B cell (primary cell): ENCODE measurements at regions not wholly inside any gene's neighbourhood (a gene's known extent, or its start where the extent isn't known, plus 50 kb on each side); places are given as distances from the start of the nearest gene placed in this dataset.

Experiments
- ATAC-seq: fragments of 200-7000 bp; cut with Tn5 transposase; one replicate; pipeline ENCODE4 v1.10.0; 2021; ENCODE audit warnings: low read depth, mild to moderate bottlenecking, moderate number of reproducible peaks, moderate library complexity
- CTCF ChIA-PET: fragments of 350-600 bp; sonication (Branson Sonifier 250); formaldehyde crosslinking; loops from one replicate; lab custom pipeline; 2021; ENCODE audit warnings: antibody characterized with exemption, inconsistent platforms; lab: Charles Lee
- POLR2A ChIA-PET: fragments of 350-600 bp; sonication (Branson Sonifier 250); formaldehyde crosslinking; loops from one replicate; lab custom pipeline; 2021; ENCODE audit warnings: antibody characterized with exemption; lab: Charles Lee
- DNase-seq: peaks from one replicate; pipeline ENCODE4 v3.0.0; 2013
- H2AFZ ChIP-seq: 2 replicates; pipeline ENCODE4 v1.6.1; 2012; ENCODE audit warnings: mild to moderate bottlenecking, low read depth, low read length; ENCODE audit not compliant: insufficient read depth, poor library complexity, severe bottlenecking
- H3K27ac ChIP-seq, 2 donors: 1 replicate in 1 of 2; 2 replicates in 1 of 2; pipeline ENCODE4 v1.5.1; 2012 to 2013; ENCODE audit warnings: low read length in 2 of 2, mild to moderate bottlenecking in 2 of 2, moderate library complexity in 1 of 2
- H3K27me3 ChIP-seq, 4 experiments: fragments of 200-600 bp in 1 of 4; sonication (generic) in 1 of 4; replicated peaks in 1 of 4; 1 replicate in 2 of 4; 2 replicates in 2 of 4; pipeline versions ENCODE4 v1.6.1 to v1.7.0; 2013 to 2016; ENCODE audit warnings: low read length in 3 of 4, mild to moderate bottlenecking in 2 of 4, mixed read lengths in 1 of 4, moderate library complexity in 1 of 4; ENCODE audit not compliant: insufficient read depth in 4 of 4, control insufficient read depth in 3 of 4; ENCODE audit errors: control extremely low read depth in 1 of 4
- H3K36me3 ChIP-seq, 2 experiments: replicated peaks in 1 of 2; 1 replicate in 1 of 2; 2 replicates in 1 of 2; pipeline versions ENCODE4 v1.6.1 to v1.7.1; 2013; ENCODE audit warnings: low read length in 1 of 2; ENCODE audit not compliant: insufficient read depth in 2 of 2, control insufficient read depth in 1 of 2; ENCODE audit errors: control extremely low read depth in 1 of 2, extremely low read depth in 1 of 2
- H3K4me1 ChIP-seq, 2 donors: fragments of 200-600 bp in 1 of 2; sonication (generic) in 1 of 2; 1 replicate in 1 of 2; 2 replicates in 1 of 2; pipeline versions ENCODE4 v1.5.1 to v1.6.1; 2013 to 2017; ENCODE audit warnings: low read length in 2 of 2; ENCODE audit not compliant: control insufficient read depth in 2 of 2, insufficient read depth in 2 of 2
- H3K4me2 ChIP-seq: replicated peaks from 2 replicates; pipeline ENCODE3; 2012; ENCODE audit warnings: mild to moderate bottlenecking, low read depth, low read length; ENCODE audit not compliant: poor library complexity, severe bottlenecking
- H3K4me3 ChIP-seq, 5 experiments: fragments of 200-600 bp in 1 of 5; sonication (generic) in 1 of 5; 1 replicate in 3 of 5; 2 replicates in 2 of 5; pipeline versions ENCODE4 v1.5.1 to v1.7.0; 2011 to 2016; ENCODE audit warnings: low read length in 4 of 5, mild to moderate bottlenecking in 4 of 5, low read depth in 2 of 5, control low read depth in 1 of 5, moderate library complexity in 1 of 5; ENCODE audit not compliant: insufficient read depth in 1 of 5; ENCODE audit errors: control extremely low read depth in 1 of 5, extremely low read depth in 1 of 5
- H3K79me2 ChIP-seq: fragments of 200-600 bp; sonication (generic); one replicate; pipeline ENCODE4 v1.6.0; 2016; ENCODE audit warnings: low read length; ENCODE audit not compliant: control insufficient read depth, insufficient read depth
- H3K9ac ChIP-seq: fragments of 200-600 bp; sonication (generic); 2 replicates; pipeline ENCODE4 v1.6.1; 2017; ENCODE audit warnings: mild to moderate bottlenecking, low read length, moderate library complexity
- H3K9me3 ChIP-seq, 3 donors: one replicate each; pipeline versions ENCODE4 v1.6.1 to v1.7.1; 2013; ENCODE audit warnings: low read length in 2 of 3; ENCODE audit not compliant: control insufficient read depth in 2 of 3, insufficient read depth in 1 of 3; ENCODE audit errors: control extremely low read depth in 1 of 3
- H4K20me1 ChIP-seq: 2 replicates; pipeline ENCODE4 v1.6.0; 2012; ENCODE audit warnings: mild to moderate bottlenecking, low read length; ENCODE audit not compliant: insufficient read depth, control insufficient read depth, poor library complexity, severe bottlenecking
- H3K27ac Mint-ChIP-seq: one replicate; pipeline ENCODE4 v1.8.0; 2021; ENCODE audit warnings: mixed read lengths
- H3K27me3 Mint-ChIP-seq: one replicate; pipeline ENCODE4 v1.8.0; 2021; ENCODE audit warnings: mixed read lengths
- H3K4me1 Mint-ChIP-seq: one replicate; pipeline ENCODE4 v1.8.0; 2021; ENCODE audit warnings: mixed read lengths
- H3K4me3 Mint-ChIP-seq: one replicate; pipeline ENCODE4 v1.8.0; 2021; ENCODE audit warnings: mixed read lengths
- H3K9me3 Mint-ChIP-seq: one replicate; pipeline ENCODE4 v1.8.0; 2022; ENCODE audit warnings: mixed read lengths; ENCODE audit not compliant: insufficient read depth
- EZH2 ChIP-seq: IDR thresholded peaks from 2 replicates; pipeline ENCODE4 v1.6.1; 2012; ENCODE audit warnings: borderline replicate concordance, low read depth, mild to moderate bottlenecking, moderate library complexity, low read length; ENCODE audit not compliant: insufficient read depth, poor library complexity, severe bottlenecking
- WGBS: methylation state at CpG from one replicate; pipeline ENCODE4 v1.1.5; 2013; ENCODE audit warnings: missing lambda C conversion rate; ENCODE audit not compliant: insufficient coverage; 5-methylcytosine and 5-hydroxymethylcytosine counted together
- intact Hi-C: fragments of 100-400 bp; cut with micrococcal nuclease; formaldehyde crosslinking; loops from one replicate; pipeline ENCODE4 v1.10.0; 2022
- TF ChIP-seq, protein P1 (sequence below): fragments of 200-600 bp; IDR thresholded peaks from one replicate; pipeline ENCODE4 v1.8.0; 2022; ENCODE audit warnings: antibody characterized with exemption, mild to moderate bottlenecking

DNA sequence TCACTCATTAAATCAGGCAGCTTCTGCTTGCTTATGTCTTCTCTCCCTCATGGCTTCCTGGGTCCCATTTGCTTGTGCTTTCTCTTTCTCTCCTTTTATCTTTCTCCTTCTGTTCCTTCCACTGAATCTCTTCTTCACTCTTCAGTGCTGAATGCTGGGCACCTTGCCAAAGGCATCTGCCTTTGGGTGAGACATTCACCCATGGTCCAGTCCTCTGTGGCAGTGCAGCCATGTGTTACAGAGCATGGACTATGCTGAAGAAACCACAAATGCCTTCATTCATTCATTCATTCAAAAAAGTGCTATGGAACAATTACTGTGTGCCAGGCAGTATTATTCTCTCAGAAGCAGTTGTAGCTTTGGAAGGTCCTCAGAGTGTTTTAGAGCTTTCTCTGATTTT is 344.4 kb upstream of the STXBP6 start:
- no peak for TF ChIP-seq EZH2
- TF ChIP-seq, protein P1, sequence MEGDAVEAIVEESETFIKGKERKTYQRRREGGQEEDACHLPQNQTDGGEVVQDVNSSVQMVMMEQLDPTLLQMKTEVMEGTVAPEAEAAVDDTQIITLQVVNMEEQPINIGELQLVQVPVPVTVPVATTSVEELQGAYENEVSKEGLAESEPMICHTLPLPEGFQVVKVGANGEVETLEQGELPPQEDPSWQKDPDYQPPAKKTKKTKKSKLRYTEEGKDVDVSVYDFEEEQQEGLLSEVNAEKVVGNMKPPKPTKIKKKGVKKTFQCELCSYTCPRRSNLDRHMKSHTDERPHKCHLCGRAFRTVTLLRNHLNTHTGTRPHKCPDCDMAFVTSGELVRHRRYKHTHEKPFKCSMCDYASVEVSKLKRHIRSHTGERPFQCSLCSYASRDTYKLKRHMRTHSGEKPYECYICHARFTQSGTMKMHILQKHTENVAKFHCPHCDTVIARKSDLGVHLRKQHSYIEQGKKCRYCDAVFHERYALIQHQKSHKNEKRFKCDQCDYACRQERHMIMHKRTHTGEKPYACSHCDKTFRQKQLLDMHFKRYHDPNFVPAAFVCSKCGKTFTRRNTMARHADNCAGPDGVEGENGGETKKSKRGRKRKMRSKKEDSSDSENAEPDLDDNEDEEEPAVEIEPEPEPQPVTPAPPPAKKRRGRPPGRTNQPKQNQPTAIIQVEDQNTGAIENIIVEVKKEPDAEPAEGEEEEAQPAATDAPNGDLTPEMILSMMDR = no peak
- peaks cover 6% of the 10 kb centered on the region for H3K9me3 Mint-ChIP-seq

DNA sequence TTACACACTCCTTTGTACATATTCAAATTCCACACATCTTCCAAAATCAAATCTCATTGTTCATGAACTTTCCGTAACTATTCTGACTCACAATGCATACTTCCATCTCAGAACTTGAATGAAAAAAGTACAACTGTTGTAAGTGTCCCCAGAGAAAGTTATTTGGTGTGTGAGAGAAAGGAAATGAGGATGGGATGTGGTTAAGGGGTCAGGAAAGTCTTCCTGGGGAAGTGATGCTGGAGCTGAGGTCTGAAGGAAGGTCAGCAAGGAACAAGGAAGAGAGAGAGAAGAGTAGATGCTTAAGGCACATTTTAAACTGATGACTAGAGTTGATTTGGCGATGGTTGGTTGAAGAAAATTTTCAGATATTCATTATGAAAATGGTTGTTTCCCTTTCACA is 340.0 kb upstream of the STXBP6 start:
- Histone ChIP-seq H3K4me3 (no peak overlapping the region), H3K27me3 (no peaks in the 10 kb centered on the region), H3K79me2 (no peaks in the 10 kb centered on the region), H3K9ac (no peak overlapping the region), H3K9me3 (no peaks in the 10 kb centered on the region), H4K20me1 (no peaks in the 10 kb centered on the region), H3K4me2 (no peak overlapping the region), H3K36me3 (no peaks in the 10 kb centered on the region), H3K27ac (no peak overlapping the region), H3K4me1 (no peaks in the 10 kb centered on the region), H2AFZ (no peak overlapping the region)
- ATAC-seq = no peak
- ChIA-PET CTCF (no interaction called here), POLR2A (no interaction called here)
- Mint-ChIP-seq H3K4me3 (no peak overlapping the region), H3K4me1 (no peaks in the 10 kb centered on the region), H3K9me3 (peaks cover 6% of the 10 kb centered on the region), H3K27ac (no peak overlapping the region), H3K27me3 (no peaks in the 10 kb centered on the region)
- DNase-seq = no peak
- intact Hi-C loops = no loop called here
- TF ChIP-seq, protein P1 = no peak
- no peak for TF ChIP-seq EZH2
- WGBS = no CpG with 5 or more reads among the region's 2 CpGs

More for the DNA sequence above, 344.4 kb upstream of the STXBP6 start:
- Histone ChIP-seq H3K36me3 (no peaks in the 10 kb centered on the region), H3K9me3 (no peaks in the 10 kb centered on the region), H3K4me2 (no peak overlapping the region), H4K20me1 (no peaks in the 10 kb centered on the region), H3K27me3 (no peaks in the 10 kb centered on the region), H3K79me2 (no peaks in the 10 kb centered on the region), H3K27ac (no peak overlapping the region), H3K4me3 (no peak overlapping the region), H3K4me1 (no peaks in the 10 kb centered on the region), H3K9ac (no peak overlapping the region), H2AFZ (no peak overlapping the region)
- H3K27me3 Mint-ChIP-seq = peaks cover 3% of the 10 kb centered on the region
- ATAC-seq (no peak), DNase-seq (no peak)
- no peak overlapping the region for H3K4me3 Mint-ChIP-seq
- no peak overlapping the region for H3K27ac Mint-ChIP-seq
- no peaks in the 10 kb centered on the region for H3K4me1 Mint-ChIP-seq
- intact Hi-C loops = no loop called here
- ChIA-PET CTCF (no interaction called here), POLR2A (no interaction called here)
